ENCODE measurements at regions not wholly inside any gene's neighbourhood (a gene's known extent, or its start where the extent isn't known, plus 50 kb on each side); places are given as distances from the start of the nearest gene placed in this dataset.

DNA sequence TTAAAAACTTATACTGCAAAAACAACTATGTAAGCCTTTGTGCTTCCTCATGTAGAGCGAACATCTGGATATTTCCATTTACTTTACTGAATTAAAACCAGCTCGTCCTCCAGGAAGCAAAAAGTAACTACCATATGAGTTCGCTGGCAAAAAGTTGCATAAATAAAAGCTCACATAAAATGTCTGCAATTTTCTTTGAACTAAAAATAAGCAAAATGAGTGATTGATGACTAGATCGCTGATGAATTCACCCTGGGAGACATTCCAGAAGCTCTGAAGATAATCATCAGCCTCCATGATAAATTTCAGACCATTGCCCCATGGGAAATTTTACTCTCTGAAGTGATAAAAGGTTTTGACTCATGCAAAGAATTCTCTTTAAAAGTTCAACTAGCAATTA lies 67.3 kb upstream of the SACS start:
- TF ChIP-seq CTCF (IDR thresholded peaks at IDR 0.05) (no peak), POLR2A (IDR thresholded peaks at IDR 0.05) (no peak)
